D721Med (cell line): ENCODE measurements at regions not wholly inside any gene's neighbourhood (a gene's known extent, or its start where the extent isn't known, plus 50 kb on each side); places are given as distances from the start of the nearest gene placed in this dataset.

Source experiments
- DNase-seq: peaks from one replicate; pipeline ENCODE4 v3.0.0; 2011; ENCODE audit warnings: low spot score; ENCODE audit not compliant: insufficient read length
- FAIRE-seq: peaks from 2 replicates; lab custom pipeline; 2011; peaks lifted over from hg19 to GRCh38; lab: Jason Lieb, UNC
- CTCF ChIP-seq: IDR thresholded peaks from 2 replicates; pipeline ENCODE4 v1.5.1; 2012; ENCODE audit warnings: mild to moderate bottlenecking, control low read depth; ENCODE audit not compliant: insufficient read depth; ENCODE audit errors: missing control alignments

- FAIRE-seq (no peak), DNase-seq (no peak)
- TF ChIP-seq CTCF = no peak
Observed at GRCh38 chr9:99400184-99400731, 178.2 kb downstream of the SEC61B start.

- FAIRE-seq = no peak
Observed at GRCh38 chr9:99401680-99402504, 179.8 kb downstream of the SEC61B start.

GRCh38 chr9:99403371-99403770, 181.3 kb downstream of the SEC61B start:
- TF ChIP-seq CTCF = no peak
- DNase-seq = no peak
- FAIRE-seq = no peak

More at GRCh38 chr9:99401680-99402504, 179.8 kb downstream of the SEC61B start:
- no peak for TF ChIP-seq CTCF
- DNase-seq = no peak

- FAIRE-seq (no peak), DNase-seq (no peak)
- no peak for TF ChIP-seq CTCF
Observed at GRCh38 chr9:99405359-99405758, 183.3 kb downstream of the SEC61B start.

- no peak for DNase-seq
- no peak for FAIRE-seq
- no peak for TF ChIP-seq CTCF
Observed at GRCh38 chr9:99406939-99407338, 184.9 kb downstream of the SEC61B start.

GRCh38 chr9:99411068-99411467, 189.0 kb downstream of the SEC61B start:
- DNase-seq = no peak
- TF ChIP-seq CTCF = no peak
- no peak for FAIRE-seq
